ENCODE measurements at regions not wholly inside any gene's neighbourhood (a gene's known extent, or its start where the extent isn't known, plus 50 kb on each side); places are given as distances from the start of the nearest gene placed in this dataset.

DNA sequence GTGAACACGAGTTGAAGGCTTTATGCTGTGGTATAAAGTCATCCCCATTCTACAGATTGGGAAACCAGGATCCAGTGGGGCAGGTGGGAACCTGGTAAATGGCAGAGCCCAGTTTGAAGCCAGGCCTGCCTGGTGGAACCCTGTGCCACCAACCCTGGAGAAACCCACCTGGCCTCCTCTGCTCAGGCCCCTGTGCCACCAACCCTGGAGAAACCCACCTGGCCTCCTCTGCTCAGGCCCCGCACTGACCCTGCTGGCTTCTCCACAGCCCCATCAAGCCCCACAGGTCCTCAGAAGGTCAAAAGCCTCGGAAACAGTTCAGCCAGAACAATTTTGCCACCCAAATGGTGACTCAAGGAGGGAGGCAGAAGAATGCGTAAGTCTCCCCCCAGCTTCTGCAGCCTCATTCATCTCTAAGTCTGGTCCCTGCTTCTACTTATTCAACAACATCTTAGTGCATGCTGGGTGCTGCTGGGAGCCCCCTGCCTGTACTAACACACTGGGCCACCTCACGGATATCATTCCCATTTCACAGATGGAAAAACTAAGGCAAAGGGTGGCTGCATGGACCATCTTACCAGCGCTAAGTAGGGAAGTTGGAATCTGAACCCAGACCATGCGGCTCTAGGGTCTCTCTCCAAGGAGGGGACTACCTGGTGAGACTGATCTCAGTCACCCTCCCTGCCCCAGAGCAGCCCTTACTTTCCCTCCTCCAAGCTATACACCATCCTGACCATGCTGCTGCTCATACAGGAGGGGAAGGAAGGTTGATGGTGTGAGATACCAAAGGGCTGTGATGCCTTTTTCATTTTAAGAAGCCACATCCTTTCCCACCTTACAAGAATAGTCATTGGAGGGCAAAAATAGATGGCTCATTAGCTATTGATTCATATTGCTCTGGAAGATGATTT is 93.7 kb upstream of the ID2 start:
- DNase-seq (ENCODE audit: low spot score), result no peak
- no TSS peak for BruUV-seq (replicated peaks)
- no peaks in the 10 kb centered on the region for H3K36me3 ChIP-seq (ENCODE audit: insufficient read depth, low read length, poor library complexity, severe bottlenecking)
- intact Hi-C loops (cut with micrococcal nuclease; ENCODE audit: unreplicated experiment), result no loop called here
- H3K27me3 ChIP-seq (replicated peaks; ENCODE audit: insufficient read depth, low read depth, low read length, poor library complexity), result no peaks in the 10 kb centered on the region
- CTCF ChIA-PET, result no interaction called here
- POLR2A ChIA-PET (ENCODE audit: low non-redundant PET), result no interaction called here
- H3K27ac ChIP-seq (ENCODE audit: low read depth, low read length, poor library complexity, severe bottlenecking), result no peak overlapping the region
- no peaks in the 10 kb centered on the region for H3K9me3 ChIP-seq (ENCODE audit: low read depth, low read length, poor library complexity, severe bottlenecking)
- TF ChIP-seq EZH2 (IDR thresholded peaks at IDR 0.05; ENCODE audit: borderline replicate concordance, low read depth, low read length, poor library complexity, severe bottlenecking), result no peak
- TF ChIP-seq, protein P1, sequence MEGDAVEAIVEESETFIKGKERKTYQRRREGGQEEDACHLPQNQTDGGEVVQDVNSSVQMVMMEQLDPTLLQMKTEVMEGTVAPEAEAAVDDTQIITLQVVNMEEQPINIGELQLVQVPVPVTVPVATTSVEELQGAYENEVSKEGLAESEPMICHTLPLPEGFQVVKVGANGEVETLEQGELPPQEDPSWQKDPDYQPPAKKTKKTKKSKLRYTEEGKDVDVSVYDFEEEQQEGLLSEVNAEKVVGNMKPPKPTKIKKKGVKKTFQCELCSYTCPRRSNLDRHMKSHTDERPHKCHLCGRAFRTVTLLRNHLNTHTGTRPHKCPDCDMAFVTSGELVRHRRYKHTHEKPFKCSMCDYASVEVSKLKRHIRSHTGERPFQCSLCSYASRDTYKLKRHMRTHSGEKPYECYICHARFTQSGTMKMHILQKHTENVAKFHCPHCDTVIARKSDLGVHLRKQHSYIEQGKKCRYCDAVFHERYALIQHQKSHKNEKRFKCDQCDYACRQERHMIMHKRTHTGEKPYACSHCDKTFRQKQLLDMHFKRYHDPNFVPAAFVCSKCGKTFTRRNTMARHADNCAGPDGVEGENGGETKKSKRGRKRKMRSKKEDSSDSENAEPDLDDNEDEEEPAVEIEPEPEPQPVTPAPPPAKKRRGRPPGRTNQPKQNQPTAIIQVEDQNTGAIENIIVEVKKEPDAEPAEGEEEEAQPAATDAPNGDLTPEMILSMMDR (conservative IDR thresholded peaks at IDR 0.05; ENCODE audit: low read depth, low read length), result no peak
- no peak overlapping the region for H3K4me3 ChIP-seq (ENCODE audit: low read depth, low read length, poor library complexity, severe bottlenecking)
- H3K4me1 ChIP-seq (ENCODE audit: insufficient read depth, low read length, poor library complexity, severe bottlenecking), result peaks cover 14% of the 10 kb centered on the region

DNA sequence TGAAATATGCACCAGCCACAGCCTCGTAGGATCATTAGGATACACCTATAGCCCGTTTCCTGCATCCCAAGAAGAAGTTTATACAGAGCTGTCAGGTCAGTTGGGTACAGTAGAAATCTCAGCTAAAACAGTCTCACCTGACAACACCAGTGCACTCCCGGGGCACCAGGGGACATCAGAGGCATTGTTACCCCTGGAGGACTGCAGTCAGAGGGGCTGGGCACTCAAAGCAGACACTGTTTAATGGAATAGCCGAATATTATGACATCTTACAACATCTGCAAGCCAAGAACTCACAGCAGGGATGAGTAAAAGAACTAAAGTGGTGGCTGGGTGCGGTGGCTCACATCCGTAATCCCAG is 93.0 kb upstream of the ID2 start:
- no peak for TF ChIP-seq EZH2 (IDR thresholded peaks at IDR 0.05; ENCODE audit: borderline replicate concordance, low read depth, low read length, poor library complexity, severe bottlenecking)
- TF ChIP-seq, protein P1 (conservative IDR thresholded peaks at IDR 0.05; ENCODE audit: low read depth, low read length), result no peak
- Histone ChIP-seq H3K27ac (ENCODE audit: low read depth, low read length, poor library complexity, severe bottlenecking) (no peak overlapping the region), H3K36me3 (ENCODE audit: insufficient read depth, low read length, poor library complexity, severe bottlenecking) (no peaks in the 10 kb centered on the region), H3K27me3 (replicated peaks; ENCODE audit: insufficient read depth, low read depth, low read length, poor library complexity) (no peaks in the 10 kb centered on the region), H3K4me1 (ENCODE audit: insufficient read depth, low read length, poor library complexity, severe bottlenecking) (peaks cover 10% of the 10 kb centered on the region), H3K4me3 (ENCODE audit: low read depth, low read length, poor library complexity, severe bottlenecking) (no peak overlapping the region), H3K9me3 (ENCODE audit: low read depth, low read length, poor library complexity, severe bottlenecking) (no peaks in the 10 kb centered on the region)
- ChIA-PET POLR2A (ENCODE audit: low non-redundant PET) (no interaction called here), CTCF (no interaction called here)
- BruUV-seq (replicated peaks), result no TSS peak
- DNase-seq (ENCODE audit: low spot score), result no peak
- intact Hi-C loops (cut with micrococcal nuclease; ENCODE audit: unreplicated experiment), result no loop called here

DNA sequence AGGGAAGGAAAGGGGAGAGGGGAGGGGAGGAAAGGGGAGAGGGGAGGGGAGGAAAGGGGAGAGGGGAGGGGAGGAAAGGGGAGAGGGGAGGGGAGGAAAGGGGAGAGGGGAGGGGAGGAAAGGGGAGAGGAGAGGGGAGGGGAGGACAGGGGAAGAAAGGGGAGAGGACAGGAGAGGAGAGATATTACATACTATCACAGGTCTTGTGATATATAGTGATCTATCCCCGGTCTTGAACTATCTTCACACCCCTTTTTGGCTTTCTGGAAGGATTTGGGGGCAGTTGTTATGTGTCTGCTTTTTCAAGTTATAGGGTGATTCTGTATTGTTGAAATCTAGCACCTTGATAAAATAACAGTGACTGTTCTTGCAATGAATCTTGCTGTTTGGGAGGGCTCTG is 92.1 kb upstream of the ID2 start:
- no peaks in the 10 kb centered on the region for H3K27me3 ChIP-seq (replicated peaks; ENCODE audit: insufficient read depth, low read depth, low read length, poor library complexity)
- intact Hi-C loops (cut with micrococcal nuclease; ENCODE audit: unreplicated experiment), result no loop called here
- no peak overlapping the region for H3K4me3 ChIP-seq (ENCODE audit: low read depth, low read length, poor library complexity, severe bottlenecking)
- no peaks in the 10 kb centered on the region for H3K36me3 ChIP-seq (ENCODE audit: insufficient read depth, low read length, poor library complexity, severe bottlenecking)
- no TSS peak for BruUV-seq (replicated peaks)
- TF ChIP-seq, protein P1 (conservative IDR thresholded peaks at IDR 0.05; ENCODE audit: low read depth, low read length), result no peak
- TF ChIP-seq EZH2 (IDR thresholded peaks at IDR 0.05; ENCODE audit: borderline replicate concordance, low read depth, low read length, poor library complexity, severe bottlenecking), result no peak
- no peak overlapping the region for H3K27ac ChIP-seq (ENCODE audit: low read depth, low read length, poor library complexity, severe bottlenecking)
- CTCF ChIA-PET, result interaction anchor here (0.6 kb wide), 1 partner anchor 864 kb away, joined by 3 read pairs; no protein-coding TSS in a partner anchor
- POLR2A ChIA-PET (ENCODE audit: low non-redundant PET), result no interaction called here
- H3K4me1 ChIP-seq (ENCODE audit: insufficient read depth, low read length, poor library complexity, severe bottlenecking), result peaks cover 3% of the 10 kb centered on the region
- no peak for DNase-seq (ENCODE audit: low spot score)
- no peaks in the 10 kb centered on the region for H3K9me3 ChIP-seq (ENCODE audit: low read depth, low read length, poor library complexity, severe bottlenecking)
